ENCODE measurements at regions not wholly inside any gene's neighbourhood (a gene's known extent, or its start where the extent isn't known, plus 50 kb on each side); places are given as distances from the start of the nearest gene placed in this dataset.

GRCh38 chr6:165807249-165807960 is 144.4 kb upstream of the PDE10A start:
- WGBS, 2 donors: 69 to 74% methylated on average over 10 of the region's 10 CpGs
- Histone ChIP-seq H3K27me3 (no peaks in the 10 kb centered on the region), H3K4me1 (peaks cover 0 to 9% (median 8%) of the 10 kb centered on the region in 4 donors), H3K36me3 (no peaks in the 10 kb centered on the region), H3K4me3 (no peak overlapping the region), H3K27ac (no peak overlapping the region), H3K9me3 (peaks cover 0 to 6% (median 2%) of the 10 kb centered on the region in 4 donors)
- TF ChIP-seq POLR2A (IDR thresholded peaks at IDR 0.05) (no peak), POLR2AphosphoS5 (IDR thresholded peaks at IDR 0.05) (no peak), EP300 (IDR thresholded peaks at IDR 0.05) (no peak)
- TF ChIP-seq, protein P1, sequence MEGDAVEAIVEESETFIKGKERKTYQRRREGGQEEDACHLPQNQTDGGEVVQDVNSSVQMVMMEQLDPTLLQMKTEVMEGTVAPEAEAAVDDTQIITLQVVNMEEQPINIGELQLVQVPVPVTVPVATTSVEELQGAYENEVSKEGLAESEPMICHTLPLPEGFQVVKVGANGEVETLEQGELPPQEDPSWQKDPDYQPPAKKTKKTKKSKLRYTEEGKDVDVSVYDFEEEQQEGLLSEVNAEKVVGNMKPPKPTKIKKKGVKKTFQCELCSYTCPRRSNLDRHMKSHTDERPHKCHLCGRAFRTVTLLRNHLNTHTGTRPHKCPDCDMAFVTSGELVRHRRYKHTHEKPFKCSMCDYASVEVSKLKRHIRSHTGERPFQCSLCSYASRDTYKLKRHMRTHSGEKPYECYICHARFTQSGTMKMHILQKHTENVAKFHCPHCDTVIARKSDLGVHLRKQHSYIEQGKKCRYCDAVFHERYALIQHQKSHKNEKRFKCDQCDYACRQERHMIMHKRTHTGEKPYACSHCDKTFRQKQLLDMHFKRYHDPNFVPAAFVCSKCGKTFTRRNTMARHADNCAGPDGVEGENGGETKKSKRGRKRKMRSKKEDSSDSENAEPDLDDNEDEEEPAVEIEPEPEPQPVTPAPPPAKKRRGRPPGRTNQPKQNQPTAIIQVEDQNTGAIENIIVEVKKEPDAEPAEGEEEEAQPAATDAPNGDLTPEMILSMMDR (IDR thresholded peaks at IDR 0.05): no peak
- DNase-seq: no peak
- peak in 1 of 2 donors; percentile 39 for ATAC-seq (ENCODE audit: low FRiP score in 2 of 2)

- DNase-seq (no peak), ATAC-seq (ENCODE audit: low FRiP score in 2 of 2) (no peak)
- Histone ChIP-seq H3K4me1 (peaks cover 0 to 9% (median 8%) of the 10 kb centered on the region in 4 donors), H3K36me3 (no peaks in the 10 kb centered on the region), H3K27me3 (no peaks in the 10 kb centered on the region), H3K27ac (no peak overlapping the region), H3K4me3 (no peak overlapping the region), H3K9me3 (peaks cover 0 to 6% (median 2%) of the 10 kb centered on the region in 4 donors)
- 79 to 80% methylated on average over 14 of the region's 14 CpGs for WGBS, 2 donors
- TF ChIP-seq, protein P1 (IDR thresholded peaks at IDR 0.05): no peak
These were observed 143.2 kb upstream of the PDE10A start for GRCh38 chr6:165806126-165806810.

DNA sequence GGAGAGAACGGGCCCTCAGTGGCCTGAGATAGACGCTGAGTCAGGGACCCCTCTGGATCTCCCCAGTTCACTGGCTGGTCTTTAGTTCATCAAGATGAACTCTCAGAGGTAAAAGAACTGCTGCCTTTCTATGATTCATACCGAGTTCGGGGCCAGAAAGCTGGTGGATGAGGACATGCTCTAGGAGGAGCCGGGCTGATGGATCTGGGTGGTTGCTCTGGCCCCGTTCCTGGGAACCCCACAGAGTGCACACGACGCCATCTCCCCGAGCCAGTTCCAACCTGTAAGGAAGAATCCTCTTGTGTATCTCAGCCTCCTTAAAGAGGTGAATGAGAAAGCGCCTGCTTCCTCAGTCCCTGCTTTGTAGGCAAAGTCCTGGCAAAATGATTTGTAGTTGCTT is 142.6 kb upstream of the PDE10A start:
- no peak overlapping the region for H3K27ac ChIP-seq
- H3K9me3 ChIP-seq: peaks cover 0 to 6% (median 2%) of the 10 kb centered on the region in 4 donors
- DNase-seq (no peak), ATAC-seq (ENCODE audit: low FRiP score in 2 of 2) (peak in 1 of 2 donors; percentile 53)
- 73 to 88% methylated on average over 10 of the region's 10 CpGs for WGBS, 2 donors
- no peak overlapping the region for H3K4me3 ChIP-seq
- peaks cover 0 to 9% (median 8%) of the 10 kb centered on the region in 4 donors for H3K4me1 ChIP-seq
- TF ChIP-seq POLR2A (IDR thresholded peaks at IDR 0.05): no peak
- TF ChIP-seq POLR2AphosphoS5 (IDR thresholded peaks at IDR 0.05): no peak
- TF ChIP-seq EP300 (IDR thresholded peaks at IDR 0.05): no peak
- TF ChIP-seq, protein P1 (IDR thresholded peaks at IDR 0.05): no peak
- no peaks in the 10 kb centered on the region for H3K27me3 ChIP-seq
- H3K36me3 ChIP-seq: no peaks in the 10 kb centered on the region

DNA sequence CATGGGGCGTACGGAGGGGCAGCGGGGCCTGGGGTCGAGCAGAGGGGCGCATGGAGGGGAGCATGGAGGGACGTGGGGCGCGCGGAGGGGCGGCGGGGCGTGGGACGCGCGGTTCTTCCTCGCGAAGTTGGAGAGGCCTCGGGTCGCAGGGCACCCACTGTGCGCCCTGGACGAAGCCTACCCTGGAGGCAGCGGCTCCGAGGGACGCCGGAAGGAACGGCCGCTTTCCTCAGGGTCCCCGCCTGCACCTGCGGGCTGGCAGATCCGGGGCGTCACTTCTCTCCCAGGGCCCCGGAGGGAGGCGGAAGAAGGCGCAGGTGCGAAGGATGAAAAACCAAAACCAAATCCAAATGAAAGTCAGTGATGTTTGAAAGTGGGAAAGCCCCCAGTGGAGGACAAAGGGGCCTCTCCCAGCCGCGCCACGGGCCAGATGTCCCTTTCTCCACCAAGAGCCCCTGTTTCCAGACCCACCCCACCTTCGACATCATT is 142.1 kb upstream of the PDE10A start:
- WGBS, 2 donors: 20 to 21% methylated on average over 25 to 39 of the region's 39 CpGs
- no peaks in the 10 kb centered on the region for H3K27me3 ChIP-seq
- DNase-seq: peak in 1 of 2 donors; percentile 83
- no peak overlapping the region for H3K27ac ChIP-seq
- peaks cover 0 to 6% (median 2%) of the 10 kb centered on the region in 4 donors for H3K9me3 ChIP-seq
- H3K4me3 ChIP-seq: peak overlapping the region in 3 of 4 donors; percentile 31 to 47 (median 43)
- H3K36me3 ChIP-seq: no peaks in the 10 kb centered on the region
- ATAC-seq (ENCODE audit: low FRiP score in 2 of 2): no peak
- no peak for TF ChIP-seq POLR2A (IDR thresholded peaks at IDR 0.05)
- TF ChIP-seq, protein P1 (IDR thresholded peaks at IDR 0.05): no peak
- peaks cover 0 to 9% (median 8%) of the 10 kb centered on the region in 4 donors for H3K4me1 ChIP-seq
